Endothelial cell of umbilical vein (primary cell): ENCODE measurements at regions not wholly inside any gene's neighbourhood (a gene's known extent, or its start where the extent isn't known, plus 50 kb on each side); places are given as distances from the start of the nearest gene placed in this dataset.

ENCODE experiments used
- BruUV-seq: library from RNA; stranded (reverse); fragments of 400-500 nt; replicated peaks from 2 replicates; lab custom pipeline; 2021; lab: Mats Ljungman, UMichigan
- CTCF ChIA-PET: fragments of 300-600, 350-600 bp; sonication (Branson Sonifier 250); formaldehyde crosslinking; loops from one replicate; lab custom pipeline; 2021; ENCODE audit warnings: antibody characterized with exemption, inconsistent platforms; lab: Charles Lee
- POLR2A ChIA-PET: fragments of 300-600, 350-600 bp; sonication (Branson Sonifier 250); formaldehyde crosslinking; loops from one replicate; lab custom pipeline; 2021; ENCODE audit warnings: antibody characterized with exemption, inconsistent platforms; lab: Charles Lee
- DNase-seq: peaks from one replicate; pipeline ENCODE4 v3.0.0-alpha.2; 2011; ENCODE audit warnings: low read depth, low spot score
- FAIRE-seq: peaks from 2 replicates; lab custom pipeline; 2011; peaks lifted over from hg19 to GRCh38; lab: Jason Lieb, UNC
- H2AFZ ChIP-seq: 2 replicates; pipeline ENCODE4 v1.6.0; 2012; ENCODE audit warnings: low read depth, low read length, control low read depth, inconsistent platforms
- H3K27ac ChIP-seq: 2 replicates; pipeline ENCODE4 v1.5.1; 2011; ENCODE audit warnings: low read depth, mild to moderate bottlenecking, control low read depth, low read length, moderate library complexity; ENCODE audit not compliant: insufficient read depth
- H3K27me3 ChIP-seq, 2 experiments: 2 replicates each; pipeline versions ENCODE4 v1.6.0 to v1.6.1; 2011; ENCODE audit warnings: low read length in 2 of 2, mixed read lengths in 1 of 2; ENCODE audit not compliant: control insufficient read depth in 2 of 2, insufficient read depth in 2 of 2
- H3K36me3 ChIP-seq, 2 experiments: 2 replicates in 1 of 2; 3 replicates in 1 of 2; pipeline ENCODE4 v1.5.1; 2011; ENCODE audit warnings: low read length in 2 of 2, mild to moderate bottlenecking in 1 of 2, moderate library complexity in 1 of 2; ENCODE audit not compliant: control insufficient read depth in 2 of 2, insufficient read depth in 2 of 2; ENCODE audit errors: extremely low read depth in 1 of 2
- H3K4me1 ChIP-seq: 3 replicates; pipeline ENCODE4 v1.5.1; 2011; ENCODE audit warnings: mild to moderate bottlenecking, low read length; ENCODE audit not compliant: control insufficient read depth, insufficient read depth; ENCODE audit errors: extremely low read depth
- H3K4me2 ChIP-seq: 2 replicates; pipeline ENCODE4 v1.6.1; 2011; ENCODE audit warnings: low read length, control low read depth, mixed read lengths; ENCODE audit not compliant: insufficient read depth
- H3K4me3 ChIP-seq, 3 experiments: fragments of 200-600 bp in 1 of 3; sonication (generic), shearing (Covaris generic) in 1 of 3; replicated peaks in 1 of 3; 2 replicates each; pipeline ENCODE4 v1.5.1; 2011 to 2016; ENCODE audit warnings: control low read depth in 3 of 3, low read length in 3 of 3, mild to moderate bottlenecking in 2 of 3, inconsistent platforms in 1 of 3, low read depth in 1 of 3, moderate library complexity in 1 of 3; ENCODE audit not compliant: insufficient read depth in 1 of 3
- H3K79me2 ChIP-seq: 2 replicates; pipeline ENCODE4 v1.6.0; 2012; ENCODE audit warnings: low read length, inconsistent platforms; ENCODE audit not compliant: control insufficient read depth, insufficient read depth
- H3K9ac ChIP-seq: replicated peaks from 2 replicates; pipeline ENCODE3; 2011; ENCODE audit warnings: low read length, control low read depth; ENCODE audit not compliant: insufficient read depth; ENCODE audit errors: extremely low read depth
- H3K9me1 ChIP-seq: replicated peaks from 3 replicates; pipeline ENCODE4 v1.6.0; 2011; ENCODE audit warnings: mild to moderate bottlenecking, low read length; ENCODE audit not compliant: control insufficient read depth, insufficient read depth; ENCODE audit errors: extremely low read depth
- H3K9me3 ChIP-seq: replicated peaks from 2 replicates; pipeline ENCODE4 v1.5.1; 2012; ENCODE audit warnings: low read length, inconsistent platforms; ENCODE audit not compliant: control insufficient read depth, insufficient read depth
- H4K20me1 ChIP-seq: replicated peaks from 2 replicates; pipeline ENCODE3; 2011; ENCODE audit warnings: mild to moderate bottlenecking, low read length; ENCODE audit not compliant: control insufficient read depth, insufficient read depth; ENCODE audit errors: extremely low read depth
- EZH2 ChIP-seq: IDR thresholded peaks from 2 replicates; pipeline ENCODE4 v1.6.1; 2012; ENCODE audit warnings: borderline replicate concordance, low read depth, mild to moderate bottlenecking, moderate library complexity, low read length, inconsistent platforms; ENCODE audit not compliant: severe bottlenecking
- FOS ChIP-seq: IDR thresholded peaks from 2 replicates; pipeline ENCODE4 v1.6.1; 2011; ENCODE audit warnings: mild to moderate bottlenecking, low read length, moderate library complexity, borderline replicate concordance; ENCODE audit not compliant: insufficient read depth
- GATA2 ChIP-seq: IDR thresholded peaks from 2 replicates; pipeline ENCODE4 v1.7.0; 2011; ENCODE audit warnings: low read depth, mild to moderate bottlenecking, moderate library complexity, mixed read lengths, low read length; ENCODE audit not compliant: insufficient read length, insufficient read depth
- JUN ChIP-seq: IDR thresholded peaks from 2 replicates; pipeline ENCODE4 v1.6.1; 2011; ENCODE audit warnings: borderline replicate concordance, low read depth; ENCODE audit not compliant: insufficient read length, insufficient read depth
- MYC ChIP-seq: IDR thresholded peaks from one replicate; pipeline ENCODE4 v1.6.1; 2011; ENCODE audit warnings: mild to moderate bottlenecking, low read depth, low read length
- POLR2A ChIP-seq: IDR thresholded peaks from 2 replicates; pipeline ENCODE4 v1.6.1; 2012; ENCODE audit warnings: low read depth, mild to moderate bottlenecking, control low read depth, low read length
- POLR2AphosphoS5 ChIP-seq: IDR thresholded peaks from 2 replicates; pipeline ENCODE4 v1.6.1; 2012; ENCODE audit warnings: low read depth, mild to moderate bottlenecking, control low read depth, low read length, moderate library complexity; ENCODE audit not compliant: insufficient read depth
- dilution Hi-C: fragments of 300-500 bp; cut with MboI; formaldehyde crosslinking; loops from one replicate; pipeline ENCODE4 v1.15.0; 2019; ENCODE audit warnings: low sequenced_read_pairs; ENCODE audit not compliant: extremely low pct_ligation_motif_present
- intact Hi-C: fragments of 100-400 bp; cut with micrococcal nuclease; formaldehyde crosslinking; loops from one replicate; pipeline ENCODE4 v1.10.0; 2022
- TF ChIP-seq, protein P1 (sequence below): IDR thresholded peaks from 2 replicates; pipeline ENCODE4 v1.6.1; 2011; ENCODE audit not compliant: insufficient read depth, insufficient read length
- TF ChIP-seq, protein P2 (sequence below), 2 donors: IDR thresholded peaks; 1 replicate in 1 of 2; 2 replicates in 1 of 2; pipeline ENCODE4 v1.5.1; 2011; ENCODE audit warnings: low read length in 2 of 2, mild to moderate bottlenecking in 2 of 2, moderate library complexity in 2 of 2, control low read depth in 1 of 2, inconsistent platforms in 1 of 2, low read depth in 1 of 2; ENCODE audit not compliant: insufficient read depth in 1 of 2; ENCODE audit errors: extremely low read depth in 1 of 2

DNA sequence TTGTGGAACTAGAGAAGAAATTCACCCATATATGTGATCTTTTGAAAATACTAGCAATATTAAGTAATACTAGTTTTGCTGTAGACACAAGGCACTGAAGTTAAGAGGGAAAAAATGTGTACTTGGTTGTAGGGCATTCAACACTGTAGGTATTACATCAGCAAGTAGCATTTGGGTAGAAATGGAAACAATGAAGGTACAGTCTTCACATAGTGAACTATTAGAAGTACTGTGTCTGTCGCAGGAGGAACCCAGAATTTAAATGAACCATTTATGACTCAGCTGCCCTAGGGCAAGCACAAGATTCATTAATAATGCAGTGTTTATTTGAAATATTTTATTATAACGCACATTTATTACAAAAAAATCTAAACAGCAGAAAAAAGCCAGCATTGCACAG is 572.7 kb upstream of the TENM3 start:
- DNase-seq (no peak), FAIRE-seq (no peak)
- TF ChIP-seq, protein P1, sequence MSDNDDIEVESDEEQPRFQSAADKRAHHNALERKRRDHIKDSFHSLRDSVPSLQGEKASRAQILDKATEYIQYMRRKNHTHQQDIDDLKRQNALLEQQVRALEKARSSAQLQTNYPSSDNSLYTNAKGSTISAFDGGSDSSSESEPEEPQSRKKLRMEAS: no peak
- no peak for TF ChIP-seq GATA2
- no peak for TF ChIP-seq JUN
- no peak for TF ChIP-seq POLR2AphosphoS5
- TF ChIP-seq FOS: no peak
- TF ChIP-seq MYC: no peak
- no peak for TF ChIP-seq POLR2A
- TF ChIP-seq, protein P2, sequence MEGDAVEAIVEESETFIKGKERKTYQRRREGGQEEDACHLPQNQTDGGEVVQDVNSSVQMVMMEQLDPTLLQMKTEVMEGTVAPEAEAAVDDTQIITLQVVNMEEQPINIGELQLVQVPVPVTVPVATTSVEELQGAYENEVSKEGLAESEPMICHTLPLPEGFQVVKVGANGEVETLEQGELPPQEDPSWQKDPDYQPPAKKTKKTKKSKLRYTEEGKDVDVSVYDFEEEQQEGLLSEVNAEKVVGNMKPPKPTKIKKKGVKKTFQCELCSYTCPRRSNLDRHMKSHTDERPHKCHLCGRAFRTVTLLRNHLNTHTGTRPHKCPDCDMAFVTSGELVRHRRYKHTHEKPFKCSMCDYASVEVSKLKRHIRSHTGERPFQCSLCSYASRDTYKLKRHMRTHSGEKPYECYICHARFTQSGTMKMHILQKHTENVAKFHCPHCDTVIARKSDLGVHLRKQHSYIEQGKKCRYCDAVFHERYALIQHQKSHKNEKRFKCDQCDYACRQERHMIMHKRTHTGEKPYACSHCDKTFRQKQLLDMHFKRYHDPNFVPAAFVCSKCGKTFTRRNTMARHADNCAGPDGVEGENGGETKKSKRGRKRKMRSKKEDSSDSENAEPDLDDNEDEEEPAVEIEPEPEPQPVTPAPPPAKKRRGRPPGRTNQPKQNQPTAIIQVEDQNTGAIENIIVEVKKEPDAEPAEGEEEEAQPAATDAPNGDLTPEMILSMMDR (IDR thresholded peaks at IDR 0.05; ENCODE audit: extremely low read depth in 1 of 2, insufficient read depth in 1 of 2, low read depth in 1 of 2, low read length in 2 of 2): no peak
- no peak for TF ChIP-seq EZH2
- H3K4me3 ChIP-seq: no peak overlapping the region
- no peak overlapping the region for H3K27ac ChIP-seq
- H3K9ac ChIP-seq: no peak overlapping the region
- H3K79me2 ChIP-seq: no peaks in the 10 kb centered on the region
- dilution Hi-C loops: no loop called here
- ChIA-PET POLR2A (no interaction called here), CTCF (no interaction called here)
- no peak overlapping the region for H3K4me2 ChIP-seq
- no peak overlapping the region for H2AFZ ChIP-seq
- no peaks in the 10 kb centered on the region for H3K9me3 ChIP-seq
- no TSS peak for BruUV-seq
- no peaks in the 10 kb centered on the region for H3K36me3 ChIP-seq
- H3K4me1 ChIP-seq: no peaks in the 10 kb centered on the region
- no peaks in the 10 kb centered on the region for H3K27me3 ChIP-seq
- H3K9me1 ChIP-seq: no peaks in the 10 kb centered on the region
- no peaks in the 10 kb centered on the region for H4K20me1 ChIP-seq
- intact Hi-C loops: no loop called here
